HEK293 (cell line): ENCODE measurements at regions not wholly inside any gene's neighbourhood (a gene's known extent, or its start where the extent isn't known, plus 50 kb on each side); places are given as distances from the start of the nearest gene placed in this dataset.

ENCODE experiments used
- CTCF ChIA-PET: fragments of 350-600 bp; formaldehyde crosslinking; extraction: SDS; loops from one replicate; lab custom pipeline; 2021; ENCODE audit warnings: antibody characterized with exemption; lab: Yijun Ruan, JAX
- POLR2A ChIA-PET: fragments of 300-600 bp; formaldehyde crosslinking; extraction: SDS; loops from one replicate; lab custom pipeline; 2020; ENCODE audit warnings: antibody characterized with exemption, inconsistent platforms; lab: Yijun Ruan, JAX
- H3K27ac ChIP-seq: fragments of 200-500 bp; sonication (Bioruptor generic); 2 replicates; pipeline ENCODE4 v1.5.1; 2014; ENCODE audit warnings: low read depth, low read length, control low read depth, inconsistent platforms; ENCODE audit errors: extremely low read depth
- H3K36me3 ChIP-seq, 2 experiments: fragments of 200-500 bp in 1 of 2; sonication (Bioruptor generic) in 1 of 2; 1 replicate in 1 of 2; 2 replicates in 1 of 2; pipeline ENCODE4 v1.5.1; 2014 to 2017; ENCODE audit warnings: inconsistent platforms in 2 of 2, low read length in 2 of 2; ENCODE audit not compliant: control insufficient read depth in 2 of 2, insufficient read depth in 1 of 2
- H3K4me1 ChIP-seq: fragments of 200-500 bp; sonication (Bioruptor generic); 2 replicates; pipeline ENCODE4 v1.5.1; 2014; ENCODE audit warnings: mild to moderate bottlenecking, low read length, inconsistent platforms; ENCODE audit not compliant: control insufficient read depth, insufficient read depth
- H3K4me3 ChIP-seq: 2 replicates; pipeline ENCODE4 v1.5.1; 2011; ENCODE audit warnings: low read depth, mild to moderate bottlenecking, control low read depth, low read length, moderate library complexity
- H3K9me3 ChIP-seq: fragments of 200-500 bp; sonication (Bioruptor generic); 2 replicates; pipeline ENCODE4 v1.5.1; 2014; ENCODE audit warnings: low read depth, low read length, inconsistent platforms; ENCODE audit not compliant: control insufficient read depth, insufficient read depth
- GFI1B ChIP-seq: fragments of 450-650 bp; formaldehyde crosslinking; IDR thresholded peaks from 2 replicates; pipeline ENCODE4 v1.5.1; 2016; ENCODE audit warnings: missing biosample characterization, missing genetic modification characterization
- HOXA7 ChIP-seq: sonication (generic); formaldehyde crosslinking; IDR thresholded peaks from 2 replicates; pipeline ENCODE4 v1.8.1; 2022; ENCODE audit warnings: missing genetic modification reagents, borderline replicate concordance
- INSM2 ChIP-seq: fragments of 450-650 bp; formaldehyde crosslinking; IDR thresholded peaks from 2 replicates; pipeline ENCODE4 v1.5.1; 2016; ENCODE audit warnings: missing biosample characterization, missing genetic modification characterization
- KLF10 ChIP-seq: fragments of 450-650 bp; IDR thresholded peaks from 2 replicates; pipeline ENCODE4 v1.5.1; 2018; ENCODE audit warnings: missing biosample characterization, mild to moderate bottlenecking, missing genetic modification characterization
- KLF7 ChIP-seq: fragments of 450-650 bp; formaldehyde crosslinking; IDR thresholded peaks from 2 replicates; pipeline ENCODE4 v1.5.1; 2016; ENCODE audit warnings: missing biosample characterization, missing genetic modification characterization, borderline replicate concordance
- MEIS1 ChIP-seq: sonication (generic); formaldehyde crosslinking; IDR thresholded peaks from 2 replicates; pipeline ENCODE4 v1.8.1; 2022; ENCODE audit warnings: missing genetic modification reagents, mild to moderate bottlenecking, borderline replicate concordance
- MYNN ChIP-seq: fragments of 450-650 bp; formaldehyde crosslinking; IDR thresholded peaks from 2 replicates; pipeline ENCODE4 v1.5.1; 2016; ENCODE audit warnings: missing biosample characterization, missing genetic modification characterization, borderline replicate concordance
- REPIN1 ChIP-seq: fragments of 450-650 bp; formaldehyde crosslinking; IDR thresholded peaks from 2 replicates; pipeline ENCODE4 v1.5.1; 2017; ENCODE audit warnings: missing biosample characterization, missing genetic modification characterization, low read depth
- ZNF112 ChIP-seq: fragments of 450-650 bp; formaldehyde crosslinking; IDR thresholded peaks from 2 replicates; pipeline ENCODE4 v1.5.0; 2017; ENCODE audit warnings: missing biosample characterization, missing genetic modification characterization
- ZNF121 ChIP-seq: fragments of 450-650 bp; formaldehyde crosslinking; IDR thresholded peaks from 2 replicates; pipeline ENCODE4 v1.5.1; 2016; ENCODE audit warnings: missing biosample characterization, missing genetic modification characterization
- ZNF169 ChIP-seq: fragments of 450-650 bp; formaldehyde crosslinking; IDR thresholded peaks from 2 replicates; pipeline ENCODE4 v1.5.1; 2016; ENCODE audit warnings: missing biosample characterization, missing genetic modification characterization
- ZNF2 ChIP-seq: fragments of 450-650 bp; formaldehyde crosslinking; IDR thresholded peaks from 2 replicates; pipeline ENCODE4 v1.5.1; 2016; ENCODE audit warnings: missing biosample characterization, missing genetic modification characterization
- ZNF26 ChIP-seq: fragments of 450-650 bp; formaldehyde crosslinking; IDR thresholded peaks from 2 replicates; pipeline ENCODE4 v1.5.1; 2016; ENCODE audit warnings: missing biosample characterization, missing genetic modification characterization
- ZNF292 ChIP-seq: fragments of 450-650 bp; formaldehyde crosslinking; IDR thresholded peaks from 2 replicates; pipeline ENCODE4 v1.5.1; 2016; ENCODE audit warnings: low read depth, missing biosample characterization, missing genetic modification characterization, borderline replicate concordance
- ZNF362 ChIP-seq: fragments of 450-650 bp; formaldehyde crosslinking; IDR thresholded peaks from 2 replicates; pipeline ENCODE4 v1.5.1; 2016; ENCODE audit warnings: missing biosample characterization, missing genetic modification characterization
- ZNF394 ChIP-seq: fragments of 450-650 bp; formaldehyde crosslinking; IDR thresholded peaks from 2 replicates; pipeline ENCODE4 v1.5.1; 2016; ENCODE audit warnings: missing biosample characterization, missing genetic modification characterization, mild to moderate bottlenecking, moderate library complexity, borderline replicate concordance
- ZNF416 ChIP-seq: fragments of 450-650 bp; formaldehyde crosslinking; IDR thresholded peaks from 2 replicates; pipeline ENCODE4 v1.5.1; 2016; ENCODE audit warnings: missing biosample characterization, missing genetic modification characterization
- ZNF561 ChIP-seq: fragments of 450-650 bp; IDR thresholded peaks from 2 replicates; pipeline ENCODE4 v1.5.1; 2018; ENCODE audit warnings: missing biosample characterization, missing genetic modification characterization, borderline replicate concordance
- ZNF596 ChIP-seq: fragments of 450-650 bp; IDR thresholded peaks from 2 replicates; pipeline ENCODE4 v1.5.0; 2018; ENCODE audit warnings: missing biosample characterization, mild to moderate bottlenecking, missing genetic modification characterization, moderate library complexity
- ZNF623 ChIP-seq: fragments of 450-650 bp; formaldehyde crosslinking; IDR thresholded peaks from 2 replicates; pipeline ENCODE4 v1.5.1; 2016; ENCODE audit warnings: missing biosample characterization, missing genetic modification characterization
- ZNF654 ChIP-seq: fragments of 450-650 bp; formaldehyde crosslinking; IDR thresholded peaks from 2 replicates; pipeline ENCODE4 v1.5.1; 2016; ENCODE audit warnings: low read depth, missing biosample characterization, missing genetic modification characterization
- ZNF830 ChIP-seq: fragments of 450-650 bp; IDR thresholded peaks from 2 replicates; pipeline ENCODE4 v1.5.0; 2018; ENCODE audit warnings: missing biosample characterization, missing genetic modification characterization, low read depth, mild to moderate bottlenecking, moderate library complexity
- ZSCAN16 ChIP-seq: fragments of 450-650 bp; formaldehyde crosslinking; IDR thresholded peaks from 2 replicates; pipeline ENCODE4 v1.5.1; 2016; ENCODE audit warnings: missing biosample characterization, missing genetic modification characterization
- TF ChIP-seq, protein P1 (sequence below): fragments of 450-650 bp; formaldehyde crosslinking; IDR thresholded peaks from 2 replicates; pipeline ENCODE4 v1.5.1; 2017; ENCODE audit warnings: missing biosample characterization, missing genetic modification characterization

DNA sequence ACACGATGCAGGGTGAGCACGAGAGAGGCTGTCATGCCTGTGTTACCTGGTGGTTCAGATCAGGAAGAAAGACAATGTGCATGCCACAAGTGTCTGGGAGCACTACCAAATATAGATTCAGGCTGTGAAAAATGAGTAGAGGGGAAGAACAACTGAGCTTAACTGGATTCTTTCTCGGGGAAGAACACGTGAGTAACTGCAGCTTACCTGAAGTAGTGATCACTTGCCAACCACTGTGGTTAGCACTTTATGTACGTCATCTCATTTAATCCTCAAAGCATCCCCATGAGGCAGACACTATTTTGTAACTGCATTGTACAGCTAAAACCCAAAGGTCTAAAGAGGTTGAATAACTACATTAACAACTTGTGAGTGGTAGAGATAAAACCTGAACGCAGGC is 746.2 kb downstream of the TUSC7 start:
- CTCF ChIA-PET, result no interaction called here
- H3K4me3 ChIP-seq, result no peak overlapping the region
- no peaks in the 10 kb centered on the region for H3K9me3 ChIP-seq
- POLR2A ChIA-PET, result no interaction called here
- H3K36me3 ChIP-seq, result no peaks in the 10 kb centered on the region
- H3K4me1 ChIP-seq, result no peaks in the 10 kb centered on the region
- no peak overlapping the region for H3K27ac ChIP-seq
- TF ChIP-seq ZNF362 (tag by site-specific recombination) (no peak), MYNN (tag by site-specific recombination) (no peak), HOXA7 (CRISPR knock-in tag) (no peak), ZNF292 (no peak), KLF7 (tag by site-specific recombination) (no peak), ZNF121 (tag by site-specific recombination) (no peak), ZNF623 (tag by site-specific recombination) (no peak), ZSCAN16 (tag by site-specific recombination) (no peak), ZNF561 (no peak), MEIS1 (CRISPR knock-in tag) (no peak), GFI1B (tag by site-specific recombination) (no peak), ZNF654 (tag by site-specific recombination) (no peak), ZNF26 (tag by site-specific recombination) (no peak)

- Histone ChIP-seq H3K9me3 (no peaks in the 10 kb centered on the region), H3K27ac (no peak overlapping the region), H3K4me3 (no peak overlapping the region), H3K4me1 (no peaks in the 10 kb centered on the region; the same call in 1 of the 2 replicates), H3K36me3 (no peaks in the 10 kb centered on the region)
- ChIA-PET POLR2A (no interaction called here), CTCF (interaction anchor here (0.5 kb wide), 1 partner anchor 1421 kb away, joined by 3 read pairs; no protein-coding TSS in a partner anchor)
- TF ChIP-seq REPIN1, result no peak
- TF ChIP-seq, protein P1, sequence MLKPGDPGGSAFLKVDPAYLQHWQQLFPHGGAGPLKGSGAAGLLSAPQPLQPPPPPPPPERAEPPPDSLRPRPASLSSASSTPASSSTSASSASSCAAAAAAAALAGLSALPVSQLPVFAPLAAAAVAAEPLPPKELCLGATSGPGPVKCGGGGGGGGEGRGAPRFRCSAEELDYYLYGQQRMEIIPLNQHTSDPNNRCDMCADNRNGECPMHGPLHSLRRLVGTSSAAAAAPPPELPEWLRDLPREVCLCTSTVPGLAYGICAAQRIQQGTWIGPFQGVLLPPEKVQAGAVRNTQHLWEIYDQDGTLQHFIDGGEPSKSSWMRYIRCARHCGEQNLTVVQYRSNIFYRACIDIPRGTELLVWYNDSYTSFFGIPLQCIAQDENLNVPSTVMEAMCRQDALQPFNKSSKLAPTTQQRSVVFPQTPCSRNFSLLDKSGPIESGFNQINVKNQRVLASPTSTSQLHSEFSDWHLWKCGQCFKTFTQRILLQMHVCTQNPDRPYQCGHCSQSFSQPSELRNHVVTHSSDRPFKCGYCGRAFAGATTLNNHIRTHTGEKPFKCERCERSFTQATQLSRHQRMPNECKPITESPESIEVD (tag by site-specific recombination), result 0 out of 2 replicates have a peak, but pooled peaks have one; percentile 17
Observed at GRCh38 chr3:117463276-117464115, 753.9 kb downstream of the TUSC7 start.

DNA sequence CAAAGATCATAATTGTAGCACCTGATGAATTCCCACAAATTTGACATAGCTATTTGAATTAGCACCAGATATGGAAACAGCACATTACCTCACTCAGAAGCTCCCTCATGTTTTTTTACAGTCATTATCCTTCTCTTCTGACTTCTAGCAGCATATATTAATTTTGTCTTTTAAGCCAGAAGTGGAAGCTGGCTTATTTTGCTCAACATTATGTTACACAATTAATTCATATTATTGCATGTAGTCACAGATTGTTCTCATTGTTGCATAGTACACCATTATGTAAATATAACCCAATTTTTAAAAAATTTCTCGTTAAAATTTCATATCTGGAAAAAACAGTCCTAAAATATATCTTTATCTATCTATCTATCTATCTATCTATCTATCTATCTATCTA is 762.3 kb downstream of the TUSC7 start:
- ChIA-PET CTCF (no interaction called here), POLR2A (no interaction called here)
- H3K4me3 ChIP-seq, result no peak overlapping the region
- H3K9me3 ChIP-seq, result no peaks in the 10 kb centered on the region
- no peak overlapping the region for H3K27ac ChIP-seq
- no peaks in the 10 kb centered on the region for H3K36me3 ChIP-seq
- H3K4me1 ChIP-seq, result 0 out of 2 replicates have a peak, but pooled peaks cover 3% of the 10 kb centered on the region
- TF ChIP-seq ZNF596 (tag by site-specific recombination), result no peak
- no peak for TF ChIP-seq ZNF112
- TF ChIP-seq, protein P1 (tag by site-specific recombination), result no peak
- TF ChIP-seq ZNF416 (tag by site-specific recombination), result no peak
- TF ChIP-seq ZNF830 (tag by site-specific recombination), result no peak
- no peak for TF ChIP-seq ZNF394
- no peak for TF ChIP-seq INSM2
- no peak for TF ChIP-seq ZNF2
- no peak for TF ChIP-seq ZNF169 (tag by site-specific recombination)
- no peak for TF ChIP-seq KLF10 (tag by site-specific recombination)
